ENCODE measurements at regions not wholly inside any gene's neighbourhood (a gene's known extent, or its start where the extent isn't known, plus 50 kb on each side); places are given as distances from the start of the nearest gene placed in this dataset.
"Not testable (repeated sequence)": the region's sequence is repeated elsewhere in the genome, so short reads cannot be mapped to it uniquely, and the experiment has no call there.

DNA sequence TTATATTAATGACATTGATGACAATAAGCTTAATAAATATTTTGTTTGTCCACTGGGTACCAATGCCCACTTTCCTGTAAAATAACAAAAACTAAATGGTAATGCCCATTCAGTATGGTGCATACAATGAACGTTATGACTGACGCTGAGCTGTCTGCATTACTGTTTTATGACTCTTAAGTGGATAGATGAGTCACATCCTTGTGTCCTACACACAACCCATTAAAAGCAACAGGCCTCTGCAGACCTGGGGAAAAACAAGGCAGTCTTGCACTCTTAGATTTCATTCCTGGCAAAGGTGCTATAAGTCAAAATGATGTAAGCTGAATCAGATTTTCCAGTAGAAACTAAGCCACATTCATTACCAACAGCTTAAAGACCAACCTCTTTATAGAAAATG, 176.3 kb upstream of the TMEM45B start:
- FAIRE-seq, result no peak

GRCh38 chr11:129640671-129641070, 175.0 kb upstream of the TMEM45B start:
- no peak for FAIRE-seq

DNA sequence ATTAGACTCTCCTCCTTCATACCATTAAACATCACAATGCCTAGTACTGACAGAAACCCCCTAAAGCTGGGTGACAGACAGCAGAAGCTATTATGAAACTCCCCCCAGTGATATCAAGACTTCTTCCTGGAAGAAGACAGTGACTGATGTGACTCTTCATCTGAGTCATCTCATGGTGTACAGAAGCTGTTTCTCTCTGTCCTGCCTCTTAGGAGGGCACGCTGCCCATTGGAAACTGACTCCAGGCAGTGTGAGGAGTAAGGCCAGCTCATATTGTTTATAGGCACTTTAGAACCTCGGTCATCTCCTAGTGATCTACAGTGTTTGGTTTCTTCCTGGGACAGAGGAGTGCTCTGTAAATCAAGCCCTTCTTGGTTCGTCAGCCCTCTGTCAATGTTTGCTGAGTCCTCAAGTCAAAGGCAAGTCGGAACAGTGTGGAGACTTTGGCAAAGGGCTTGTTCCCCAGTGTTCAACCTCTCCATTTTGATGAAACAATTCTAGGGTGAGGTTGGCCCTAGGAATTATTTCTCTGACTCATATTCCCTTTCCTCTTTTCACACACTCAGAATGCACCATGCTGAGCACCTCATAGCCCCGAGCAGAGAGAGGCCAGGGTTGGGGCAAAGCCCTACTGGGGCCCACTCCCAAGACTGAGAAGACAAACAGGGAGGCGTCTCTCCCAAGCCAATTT, 172.5 kb upstream of the TMEM45B start:
- no peak for FAIRE-seq

GRCh38 chr11:129644326-129644725, 171.3 kb upstream of the TMEM45B start:
- FAIRE-seq, result no peak

- no peak for FAIRE-seq
Measured at GRCh38 chr11:129645943-129646342, 169.7 kb upstream of the TMEM45B start.

DNA sequence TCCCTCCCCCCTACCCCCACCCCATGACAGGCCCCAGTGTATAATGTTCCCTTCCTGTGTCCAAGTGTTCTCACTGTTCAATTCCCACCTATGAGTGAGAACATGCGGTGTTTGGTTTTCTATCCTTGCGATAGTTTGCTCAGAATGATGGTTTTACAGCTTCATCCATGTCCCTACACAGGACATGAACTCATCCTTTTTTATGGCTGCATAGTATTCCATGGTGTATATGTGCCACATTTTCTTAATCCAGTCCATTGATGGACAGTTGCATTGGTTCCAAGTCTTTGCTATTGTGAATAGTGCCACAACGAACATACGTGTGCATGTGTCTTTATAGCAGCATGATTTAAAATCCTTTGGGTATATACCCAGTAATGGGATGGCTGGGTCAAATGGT, 165.6 kb upstream of the TMEM45B start:
- not testable (repeated sequence) for FAIRE-seq

DNA sequence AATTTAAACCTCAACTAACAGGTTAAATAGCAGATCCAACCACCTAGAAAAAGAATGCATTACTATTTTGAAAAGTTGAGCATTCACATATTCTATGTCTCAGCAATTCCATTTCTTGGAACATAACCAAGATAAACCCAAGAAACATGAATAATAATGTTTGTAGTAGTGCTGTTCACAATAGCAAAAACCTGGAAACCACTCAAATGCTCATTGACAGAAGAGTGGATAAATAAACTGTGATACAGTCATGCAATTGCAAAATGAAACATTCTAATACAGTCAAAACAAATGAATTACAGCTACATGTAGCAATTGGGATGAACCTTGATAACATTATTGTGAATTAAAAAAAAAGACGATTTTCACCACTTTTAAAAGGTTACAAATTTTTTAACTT, 162.8 kb upstream of the TMEM45B start:
- no peak for FAIRE-seq

- no peak for FAIRE-seq
Measured at GRCh38 chr11:129655247-129655832, 160.3 kb upstream of the TMEM45B start.

DNA sequence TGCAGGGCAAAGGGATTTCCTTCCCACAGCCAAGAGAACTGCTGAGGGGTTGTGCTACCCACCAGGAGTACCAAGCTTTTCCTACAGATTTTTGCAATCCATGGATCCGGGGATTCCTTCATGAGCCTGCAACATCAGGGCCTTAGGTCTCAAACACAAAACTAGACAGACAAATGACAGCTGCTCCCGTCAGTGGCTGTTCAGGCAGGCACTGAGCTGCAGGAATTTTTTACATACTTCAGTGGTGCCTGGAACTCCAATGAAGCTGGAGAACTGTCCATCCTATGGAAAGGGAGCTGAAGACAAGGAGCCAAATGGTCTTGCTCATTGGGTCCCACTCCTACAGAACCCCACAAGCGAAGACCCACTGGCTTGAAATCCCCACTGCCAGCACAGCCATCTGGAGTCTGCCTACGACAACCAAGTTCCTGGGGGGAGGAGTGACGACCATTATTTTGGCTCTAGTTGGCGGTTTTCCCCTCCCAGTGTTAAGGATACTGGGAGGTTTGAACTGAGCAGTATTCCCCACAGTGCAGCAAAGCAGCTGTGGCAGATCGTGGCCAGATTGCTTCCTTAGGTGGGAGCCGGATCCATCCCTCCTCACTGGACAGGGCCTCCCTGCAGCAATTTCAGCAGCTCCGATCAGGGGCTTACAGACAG, 157.7 kb upstream of the TMEM45B start:
- FAIRE-seq, result no peak

DNA sequence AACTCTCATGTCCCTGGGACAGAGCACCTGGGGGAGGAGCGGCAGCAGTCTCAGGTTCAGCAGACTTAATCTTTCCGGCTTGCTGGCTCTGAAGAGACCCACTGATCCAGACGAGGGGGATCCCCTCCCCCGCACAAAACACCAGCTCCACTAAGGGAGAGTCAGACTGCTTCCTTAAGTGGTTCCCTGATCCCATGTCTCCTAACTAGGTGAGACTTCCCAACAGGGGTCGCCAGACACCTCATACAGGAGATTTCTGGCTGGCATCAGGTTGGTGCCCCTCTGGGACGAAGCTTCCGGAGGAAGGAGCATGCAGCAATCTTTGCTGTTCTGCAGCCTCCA, 157.2 kb upstream of the TMEM45B start:
- FAIRE-seq, result no peak

GRCh38 chr11:129680907-129681306, 134.7 kb upstream of the TMEM45B start:
- no peak for FAIRE-seq

- FAIRE-seq, result no peak
Measured at GRCh38 chr11:129681344-129682114, 134.1 kb upstream of the TMEM45B start.

- no peak for FAIRE-seq
Measured at GRCh38 chr11:129686269-129686668, 129.4 kb upstream of the TMEM45B start.

- FAIRE-seq, result no peak
Measured at GRCh38 chr11:129691142-129691541, 124.5 kb upstream of the TMEM45B start.

- FAIRE-seq, result no peak
Measured at GRCh38 chr11:129694538-129694937, 121.1 kb upstream of the TMEM45B start.

GRCh38 chr11:129694966-129695365, 120.7 kb upstream of the TMEM45B start:
- no peak for FAIRE-seq

DNA sequence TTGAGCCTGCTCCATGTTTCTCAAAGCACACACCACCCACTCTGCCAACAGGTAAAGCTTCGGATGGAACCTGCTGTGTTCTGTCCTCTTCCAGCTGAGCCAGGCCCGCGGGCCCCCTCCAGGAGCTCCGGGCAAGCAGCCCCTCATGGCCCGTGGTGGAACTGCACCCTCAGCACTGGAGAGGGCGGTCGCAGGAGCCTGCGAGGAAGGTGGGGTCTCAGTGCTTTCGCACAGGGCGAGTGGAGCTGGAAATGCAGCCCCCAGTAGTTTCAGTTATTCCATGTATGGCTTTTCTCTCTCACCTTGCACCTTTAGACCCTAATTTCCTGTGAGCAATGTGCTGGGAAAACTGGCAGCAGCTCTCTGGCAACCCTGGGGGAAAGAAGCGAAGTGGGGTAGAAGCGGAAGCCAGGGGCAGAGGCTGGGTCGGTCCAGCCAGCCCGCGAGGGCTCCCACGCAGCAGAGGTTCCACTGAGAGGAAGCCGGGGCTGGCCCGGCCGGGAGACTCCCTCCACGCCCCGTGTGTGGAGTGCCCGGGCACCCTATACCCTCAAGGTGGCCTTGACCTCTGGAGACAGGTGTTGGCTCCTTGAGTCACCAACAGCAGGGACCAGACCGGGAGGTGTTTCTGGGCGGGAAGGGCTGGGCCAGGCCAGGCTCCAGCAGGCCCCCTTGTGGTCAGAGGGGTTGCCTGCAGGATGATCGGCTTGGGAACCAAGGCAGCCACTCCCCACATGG, 119.9 kb upstream of the TMEM45B start:
- FAIRE-seq, result no peak

DNA sequence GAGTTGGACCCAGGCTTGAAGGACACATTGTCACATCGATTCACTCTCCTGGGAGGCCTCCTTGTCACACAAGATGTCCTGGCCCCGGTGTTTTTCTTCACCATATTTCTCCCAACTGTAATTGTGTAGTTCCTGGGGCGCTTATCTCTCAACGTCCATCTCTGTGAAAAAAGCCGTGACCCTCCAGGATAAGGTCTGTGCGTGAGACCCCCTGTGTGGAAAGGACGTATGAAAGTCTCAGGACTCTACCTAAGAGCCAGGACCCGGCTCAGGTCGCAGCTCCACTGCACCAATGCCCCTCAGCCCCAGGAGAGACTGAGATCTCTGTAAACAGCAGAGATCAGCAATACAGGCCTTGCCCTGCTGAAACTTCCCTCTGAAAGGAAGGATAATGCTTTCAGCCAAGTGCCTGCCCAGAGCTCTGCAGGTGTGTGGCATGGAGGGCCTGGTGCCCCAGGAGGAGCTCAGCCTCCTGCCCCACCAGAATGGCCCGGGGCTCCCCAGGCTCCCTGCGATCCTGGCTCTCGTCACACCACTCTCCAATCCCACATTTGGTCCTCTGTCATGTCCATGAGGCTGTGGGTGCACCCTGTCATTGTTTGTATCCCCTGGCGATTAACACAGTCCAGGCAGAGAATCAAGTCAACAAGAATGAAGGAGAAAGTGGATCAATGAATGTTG, 119.2 kb upstream of the TMEM45B start:
- FAIRE-seq, result no peak

- no peak for FAIRE-seq
Measured at GRCh38 chr11:129698212-129698611, 117.4 kb upstream of the TMEM45B start.

DNA sequence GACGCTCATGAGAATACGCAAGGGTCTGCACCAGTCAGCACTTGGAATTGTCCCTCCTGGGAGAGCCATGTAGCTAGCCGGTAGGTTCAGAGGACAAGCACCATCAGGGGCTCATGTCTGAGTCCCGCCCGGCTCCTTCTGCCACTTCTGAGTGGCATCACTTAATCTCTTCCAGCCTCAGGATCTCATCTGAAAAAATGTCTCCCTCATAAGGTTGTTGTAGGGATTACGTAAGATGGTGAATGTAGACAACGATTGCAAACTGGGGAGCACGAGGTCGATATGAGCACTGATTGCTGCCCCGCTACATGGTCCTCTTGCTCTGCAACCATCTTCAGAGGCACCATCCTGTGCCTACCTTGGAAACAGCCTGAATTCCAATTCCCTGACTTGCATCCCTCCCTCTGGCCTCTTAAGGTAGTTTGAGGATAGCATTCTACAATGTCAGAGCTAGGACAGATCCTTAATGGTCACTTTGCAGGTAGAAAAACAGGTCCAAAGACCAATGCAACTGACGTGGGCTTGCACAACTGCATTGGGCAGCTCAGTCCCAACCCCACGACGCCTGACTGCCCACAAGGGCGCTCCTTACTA, 115.8 kb upstream of the TMEM45B start:
- FAIRE-seq, result no peak

DNA sequence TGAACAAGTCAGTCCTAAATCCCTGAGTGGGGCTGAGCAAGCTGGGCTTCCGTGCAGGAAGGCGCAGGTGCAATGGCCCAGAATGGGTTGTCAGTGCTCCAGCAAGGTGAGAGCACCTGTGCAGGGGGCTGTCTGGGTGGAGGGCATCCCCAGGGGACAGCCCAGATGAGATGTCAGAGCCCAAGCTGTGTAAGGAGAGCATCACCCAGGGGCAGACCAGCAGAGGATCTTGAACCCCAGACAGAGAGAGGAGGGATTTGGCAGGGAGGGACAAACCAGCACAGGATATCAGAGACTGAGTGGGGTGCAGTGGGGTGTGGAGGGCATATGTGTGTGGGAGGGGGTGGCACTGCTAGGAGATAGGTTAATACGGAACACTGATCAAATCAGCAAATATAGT, 114.9 kb upstream of the TMEM45B start:
- FAIRE-seq, result no peak

DNA sequence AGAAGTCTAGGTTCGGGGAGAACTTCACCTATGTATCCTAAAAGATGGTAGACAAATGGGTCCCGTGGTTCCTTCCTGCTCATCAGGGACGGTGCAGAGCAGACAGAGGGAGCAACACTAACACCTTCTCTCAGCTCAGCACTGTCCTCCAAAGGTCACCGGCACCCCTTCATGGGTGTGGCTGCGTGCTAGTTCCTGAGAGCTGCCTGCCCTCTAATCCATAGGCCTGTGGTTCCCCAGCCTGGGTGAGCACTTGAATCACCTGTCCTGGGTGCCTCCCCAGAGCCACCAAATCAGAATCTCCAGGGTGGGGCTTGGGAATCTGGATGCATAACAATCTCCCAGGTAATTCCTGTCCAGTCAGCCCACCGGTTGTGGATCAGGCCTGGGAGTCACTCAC, 113.9 kb upstream of the TMEM45B start:
- no peak for FAIRE-seq
